SK-N-SH treated with all-trans-retinoic acid at 6 μM for 48 hours (cell line): ENCODE measurements at regions not wholly inside any gene's neighbourhood (a gene's known extent, or its start where the extent isn't known, plus 50 kb on each side); places are given as distances from the start of the nearest gene placed in this dataset.

ENCODE experiments used
- ESRRG ChIP-seq: fragments of 250-450 bp; sonication (Bioruptor Pico); IDR thresholded peaks from 2 replicates; pipeline ENCODE4 v1.6.1; 2021; ENCODE audit warnings: mild to moderate bottlenecking
- RARB ChIP-seq: fragments of 250-450 bp; sonication (Bioruptor Pico); IDR thresholded peaks from 2 replicates; pipeline ENCODE4 v1.8.0; 2021; ENCODE audit warnings: mild to moderate bottlenecking, moderate library complexity
- SNAI2 ChIP-seq: fragments of 250-450 bp; sonication (Bioruptor Pico); IDR thresholded peaks from 2 replicates; pipeline ENCODE4 v1.5.0; 2020; ENCODE audit warnings: mild to moderate bottlenecking, moderate library complexity
- TCF4 ChIP-seq: fragments of 250-450 bp; sonication (Bioruptor Pico); IDR thresholded peaks from 2 replicates; pipeline ENCODE4 v1.8.0; 2021; ENCODE audit warnings: mild to moderate bottlenecking, moderate library complexity, borderline replicate concordance
- TF ChIP-seq, protein P1 (sequence below): fragments of 250-450 bp; sonication (Bioruptor Pico); IDR thresholded peaks from 2 replicates; pipeline ENCODE4 v1.8.0; 2021; ENCODE audit warnings: low read depth, mild to moderate bottlenecking, moderate library complexity, borderline replicate concordance
- TF ChIP-seq, protein P2 (sequence below): fragments of 250-450 bp; sonication (Bioruptor Pico); IDR thresholded peaks from 2 replicates; pipeline ENCODE4 v1.5.1; 2021; ENCODE audit warnings: mild to moderate bottlenecking, moderate library complexity
- TF ChIP-seq, protein P3 (sequence below): fragments of 250-450 bp; sonication (Bioruptor Pico); IDR thresholded peaks from 2 replicates; pipeline ENCODE4 v1.8.0; 2020; ENCODE audit warnings: mild to moderate bottlenecking, moderate library complexity, borderline replicate concordance

DNA sequence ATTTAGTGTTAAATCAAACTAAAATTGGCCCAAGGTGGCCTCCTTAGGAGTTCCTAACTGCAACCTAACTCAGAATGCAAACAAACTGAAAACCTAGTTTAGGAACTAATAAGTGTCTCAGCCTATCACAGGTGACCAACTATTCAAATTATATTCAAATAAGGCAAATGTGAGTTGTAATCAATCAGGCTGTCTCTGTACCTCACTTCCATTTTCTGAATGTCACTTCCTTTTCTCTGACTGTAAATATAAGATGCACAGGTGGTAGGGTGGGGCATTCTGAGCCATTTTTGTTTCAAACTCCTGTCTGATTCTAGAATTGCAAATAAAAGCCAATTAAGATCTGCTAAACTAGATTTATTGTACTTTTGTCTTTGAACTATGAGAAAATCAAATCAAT lies 401.5 kb downstream of the PPP3CA start:
- TF ChIP-seq, protein P1, sequence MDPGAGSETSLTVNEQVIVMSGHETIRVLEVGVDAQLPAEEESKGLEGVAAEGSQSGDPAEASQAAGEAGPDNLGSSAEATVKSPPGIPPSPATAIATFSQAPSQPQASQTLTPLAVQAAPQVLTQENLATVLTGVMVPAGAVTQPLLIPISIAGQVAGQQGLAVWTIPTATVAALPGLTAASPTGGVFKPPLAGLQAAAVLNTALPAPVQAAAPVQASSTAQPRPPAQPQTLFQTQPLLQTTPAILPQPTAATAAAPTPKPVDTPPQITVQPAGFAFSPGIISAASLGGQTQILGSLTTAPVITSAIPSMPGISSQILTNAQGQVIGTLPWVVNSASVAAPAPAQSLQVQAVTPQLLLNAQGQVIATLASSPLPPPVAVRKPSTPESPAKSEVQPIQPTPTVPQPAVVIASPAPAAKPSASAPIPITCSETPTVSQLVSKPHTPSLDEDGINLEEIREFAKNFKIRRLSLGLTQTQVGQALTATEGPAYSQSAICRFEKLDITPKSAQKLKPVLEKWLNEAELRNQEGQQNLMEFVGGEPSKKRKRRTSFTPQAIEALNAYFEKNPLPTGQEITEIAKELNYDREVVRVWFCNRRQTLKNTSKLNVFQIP (CRISPR knock-in tag), result no peak
- TF ChIP-seq TCF4 (CRISPR knock-in tag) (no peak), ESRRG (CRISPR knock-in tag) (no peak), SNAI2 (CRISPR knock-in tag) (no peak), RARB (CRISPR knock-in tag) (no peak)
- TF ChIP-seq, protein P2, sequence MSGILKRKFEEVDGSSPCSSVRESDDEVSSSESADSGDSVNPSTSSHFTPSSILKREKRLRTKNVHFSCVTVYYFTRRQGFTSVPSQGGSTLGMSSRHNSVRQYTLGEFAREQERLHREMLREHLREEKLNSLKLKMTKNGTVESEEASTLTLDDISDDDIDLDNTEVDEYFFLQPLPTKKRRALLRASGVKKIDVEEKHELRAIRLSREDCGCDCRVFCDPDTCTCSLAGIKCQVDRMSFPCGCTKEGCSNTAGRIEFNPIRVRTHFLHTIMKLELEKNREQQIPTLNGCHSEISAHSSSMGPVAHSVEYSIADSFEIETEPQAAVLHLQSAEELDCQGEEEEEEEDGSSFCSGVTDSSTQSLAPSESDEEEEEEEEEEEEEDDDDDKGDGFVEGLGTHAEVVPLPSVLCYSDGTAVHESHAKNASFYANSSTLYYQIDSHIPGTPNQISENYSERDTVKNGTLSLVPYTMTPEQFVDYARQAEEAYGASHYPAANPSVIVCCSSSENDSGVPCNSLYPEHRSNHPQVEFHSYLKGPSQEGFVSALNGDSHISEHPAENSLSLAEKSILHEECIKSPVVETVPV (CRISPR knock-in tag), result no peak
- TF ChIP-seq, protein P3, sequence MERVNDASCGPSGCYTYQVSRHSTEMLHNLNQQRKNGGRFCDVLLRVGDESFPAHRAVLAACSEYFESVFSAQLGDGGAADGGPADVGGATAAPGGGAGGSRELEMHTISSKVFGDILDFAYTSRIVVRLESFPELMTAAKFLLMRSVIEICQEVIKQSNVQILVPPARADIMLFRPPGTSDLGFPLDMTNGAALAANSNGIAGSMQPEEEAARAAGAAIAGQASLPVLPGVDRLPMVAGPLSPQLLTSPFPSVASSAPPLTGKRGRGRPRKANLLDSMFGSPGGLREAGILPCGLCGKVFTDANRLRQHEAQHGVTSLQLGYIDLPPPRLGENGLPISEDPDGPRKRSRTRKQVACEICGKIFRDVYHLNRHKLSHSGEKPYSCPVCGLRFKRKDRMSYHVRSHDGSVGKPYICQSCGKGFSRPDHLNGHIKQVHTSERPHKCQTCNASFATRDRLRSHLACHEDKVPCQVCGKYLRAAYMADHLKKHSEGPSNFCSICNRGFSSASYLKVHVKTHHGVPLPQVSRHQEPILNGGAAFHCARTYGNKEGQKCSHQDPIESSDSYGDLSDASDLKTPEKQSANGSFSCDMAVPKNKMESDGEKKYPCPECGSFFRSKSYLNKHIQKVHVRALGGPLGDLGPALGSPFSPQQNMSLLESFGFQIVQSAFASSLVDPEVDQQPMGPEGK (CRISPR knock-in tag), result no peak
